HCT116 (cell line): ENCODE measurements at regions not wholly inside any gene's neighbourhood (a gene's known extent, or its start where the extent isn't known, plus 50 kb on each side); places are given as distances from the start of the nearest gene placed in this dataset.

Experiments
- ATAC-seq: fragments of 200-7000 bp; cut with Tn5 transposase; 2 replicates; pipeline ENCODE4 v1.9.1; 2020; ENCODE audit warnings: mild to moderate bottlenecking, moderate library complexity
- BruUV-seq: library from RNA; stranded (reverse); fragments of 400-500 nt; replicated peaks from 2 replicates; lab custom pipeline; 2021; lab: Mats Ljungman, UMichigan
- CTCF ChIA-PET: fragments of 300-600 bp; sonication (Branson Sonifier 250); formaldehyde crosslinking; loops from one replicate; lab custom pipeline; 2021; ENCODE audit warnings: antibody characterized with exemption; lab: Charles Lee
- POLR2A ChIA-PET: fragments of 300-600, 350-600 bp; sonication (Branson Sonifier 250); formaldehyde crosslinking; loops from one replicate; lab custom pipeline; 2021; ENCODE audit warnings: antibody characterized with exemption; lab: Charles Lee
- RAD21 ChIA-PET, 2 experiments: fragments of 300-600 bp; sonication (Branson Sonifier 250); formaldehyde crosslinking; loops; one replicate each; lab custom pipeline; 2023; ENCODE audit warnings: low total read pairs in 2 of 2; ENCODE audit not compliant: uncharacterized antibody in 2 of 2, unreplicated experiment in 2 of 2, low non-redundant PET in 1 of 2; lab: Charles Lee
- DNase-seq: peaks from one replicate; pipeline ENCODE4 v3.0.0-alpha.2; 2010; ENCODE audit warnings: low read depth, low spot score
- H2AFZ ChIP-seq: fragments of 200-600 bp; shearing (Covaris generic), sonication (generic); 2 replicates; pipeline ENCODE4 v1.6.1; 2017; ENCODE audit warnings: low read depth, mixed run types, mixed read lengths, antibody characterized with exemption, low read length; ENCODE audit not compliant: poor library complexity, severe bottlenecking
- H3K27ac ChIP-seq: 2 replicates; pipeline ENCODE4 v1.5.1; 2012; ENCODE audit warnings: low read depth, low read length
- H3K27me3 ChIP-seq: fragments of 200-600 bp; sonication (generic); 2 replicates; pipeline ENCODE4 v1.6.1; 2016; ENCODE audit warnings: mixed run types, low read length, mixed read lengths; ENCODE audit not compliant: insufficient read depth
- H3K36me3 ChIP-seq, 2 experiments: fragments of 200-500 bp in 1 of 2; fragments of 200-600 bp in 1 of 2; sonication (Bioruptor generic) in 1 of 2; sonication (generic) in 1 of 2; 2 replicates each; pipeline versions ENCODE4 v1.5.1 to v1.6.1; 2014 to 2016; ENCODE audit warnings: low read length in 2 of 2, inconsistent platforms in 1 of 2, mixed read lengths in 1 of 2, mixed run types in 1 of 2; ENCODE audit not compliant: insufficient read depth in 2 of 2, control insufficient read depth in 1 of 2
- H3K4me1 ChIP-seq, 2 experiments: fragments of 200-600 bp in 1 of 2; sonication (generic) in 1 of 2; 2 replicates each; pipeline versions ENCODE4 v1.5.1 to v1.6.1; 2012 to 2017; ENCODE audit warnings: low read length in 2 of 2, inconsistent platforms in 1 of 2, mild to moderate bottlenecking in 1 of 2, mixed read lengths in 1 of 2, mixed run types in 1 of 2, moderate library complexity in 1 of 2; ENCODE audit not compliant: insufficient read depth in 2 of 2, control insufficient read depth in 1 of 2
- H3K4me2 ChIP-seq: fragments of 200-600 bp; sonication (generic); 2 replicates; pipeline ENCODE4 v1.6.1; 2017; ENCODE audit warnings: mixed run types, low read length, mixed read lengths
- H3K4me3 ChIP-seq, 2 experiments: fragments of 200-600 bp in 1 of 2; sonication (generic) in 1 of 2; replicated peaks in 1 of 2; 2 replicates each; pipeline ENCODE4 v1.5.1; 2011 to 2016; ENCODE audit warnings: low read length in 2 of 2, control low read depth in 1 of 2, low read depth in 1 of 2, mild to moderate bottlenecking in 1 of 2, mixed read lengths in 1 of 2, mixed run types in 1 of 2
- H3K79me2 ChIP-seq: fragments of 200-600 bp; sonication (generic); 2 replicates; pipeline ENCODE4 v1.6.1; 2017; ENCODE audit warnings: mild to moderate bottlenecking, mixed run types, low read length, moderate library complexity, mixed read lengths; ENCODE audit not compliant: insufficient read depth
- H3K9ac ChIP-seq: fragments of 200-600 bp; sonication (generic); 2 replicates; pipeline ENCODE4 v1.6.1; 2016; ENCODE audit warnings: low read length, mixed read lengths
- H3K9me2 ChIP-seq: fragments of 200-600 bp; sonication (generic), shearing (Covaris generic); 2 replicates; pipeline ENCODE4 v1.6.1; 2017; ENCODE audit warnings: mixed run types, mild to moderate bottlenecking, moderate library complexity; ENCODE audit not compliant: insufficient read depth
- H3K9me3 ChIP-seq, 2 experiments: fragments of 200-500 bp in 1 of 2; fragments of 200-600 bp in 1 of 2; sonication (Bioruptor generic) in 1 of 2; sonication (generic) in 1 of 2; 2 replicates each; pipeline ENCODE4 v1.6.1; 2014 to 2017; ENCODE audit warnings: low read length in 2 of 2, mixed read lengths in 2 of 2, inconsistent platforms in 1 of 2, low read depth in 1 of 2, mild to moderate bottlenecking in 1 of 2, mixed run types in 1 of 2, moderate library complexity in 1 of 2; ENCODE audit not compliant: control insufficient read depth in 1 of 2, insufficient read depth in 1 of 2
- H4K20me1 ChIP-seq: fragments of 200-600 bp; sonication (generic), shearing (Covaris generic); 2 replicates; pipeline ENCODE4 v1.6.1; 2017; ENCODE audit warnings: mixed run types, mild to moderate bottlenecking, moderate library complexity; ENCODE audit not compliant: insufficient read depth
- CBX3 ChIP-seq: IDR thresholded peaks from 2 replicates; pipeline ENCODE4 v1.6.1; 2012; ENCODE audit warnings: low read depth
- CEBPB ChIP-seq: IDR thresholded peaks from 2 replicates; pipeline ENCODE4 v1.6.1; 2012; ENCODE audit warnings: low read depth
- EGR1 ChIP-seq: IDR thresholded peaks from 2 replicates; pipeline ENCODE4 v1.6.1; 2012; ENCODE audit warnings: low read depth
- ELF1 ChIP-seq: IDR thresholded peaks from 2 replicates; pipeline ENCODE4 v1.6.1; 2012; ENCODE audit warnings: low read depth, borderline replicate concordance
- EZH2phosphoT487 ChIP-seq: fragments of 200-600 bp; IDR thresholded peaks from 2 replicates; pipeline ENCODE4 v1.6.1; 2018; ENCODE audit warnings: antibody characterized with exemption, borderline replicate concordance
- JUND ChIP-seq: IDR thresholded peaks from 2 replicates; pipeline ENCODE4 v1.6.1; 2012
- POLR2A ChIP-seq: IDR thresholded peaks from 2 replicates; pipeline ENCODE4 v1.7.0; 2011; ENCODE audit warnings: borderline replicate concordance; ENCODE audit not compliant: insufficient read depth, insufficient read length; ENCODE audit errors: extremely low read depth
- POLR2AphosphoS5 ChIP-seq: IDR thresholded peaks from 2 replicates; pipeline ENCODE4 v1.6.1; 2011; ENCODE audit warnings: mild to moderate bottlenecking, low read depth, low read length, moderate library complexity
- RAD21 ChIP-seq: IDR thresholded peaks from 2 replicates; pipeline ENCODE4 v1.6.1; 2012; ENCODE audit warnings: low read depth, mild to moderate bottlenecking
- SP1 ChIP-seq: IDR thresholded peaks from 2 replicates; pipeline ENCODE4 v1.6.1; 2012; ENCODE audit warnings: low read depth
- SRF ChIP-seq: IDR thresholded peaks from 2 replicates; pipeline ENCODE4 v1.6.1; 2012; ENCODE audit warnings: low read depth
- intact Hi-C: fragments of 100-400 bp; cut with micrococcal nuclease; formaldehyde crosslinking; loops from 2 replicates; pipeline ENCODE4 v1.10.0; 2022
- TF ChIP-seq, protein P1 (sequence below): IDR thresholded peaks from 2 replicates; pipeline ENCODE4 v1.6.1; 2012
- TF ChIP-seq, protein P2 (sequence below), 3 experiments: fragments of 200-600 bp in 1 of 3; sonication (generic) in 1 of 3; IDR thresholded peaks in 2 of 3; conservative IDR thresholded peaks in 1 of 3; 2 replicates each; pipeline ENCODE4 v1.5.1; 2012 to 2017; ENCODE audit warnings: low read depth in 2 of 3, low read length in 2 of 3, antibody characterized with exemption in 1 of 3, borderline replicate concordance in 1 of 3, control low read depth in 1 of 3, mild to moderate bottlenecking in 1 of 3, mixed read lengths in 1 of 3, mixed run types in 1 of 3, moderate library complexity in 1 of 3; ENCODE audit not compliant: insufficient read depth in 1 of 3
- TF ChIP-seq, protein P3 (sequence below): IDR thresholded peaks from 2 replicates; pipeline ENCODE4 v1.6.1; 2011; ENCODE audit warnings: mild to moderate bottlenecking, low read length, moderate library complexity; ENCODE audit not compliant: insufficient replicate concordance; ENCODE audit errors: extremely low read depth

DNA sequence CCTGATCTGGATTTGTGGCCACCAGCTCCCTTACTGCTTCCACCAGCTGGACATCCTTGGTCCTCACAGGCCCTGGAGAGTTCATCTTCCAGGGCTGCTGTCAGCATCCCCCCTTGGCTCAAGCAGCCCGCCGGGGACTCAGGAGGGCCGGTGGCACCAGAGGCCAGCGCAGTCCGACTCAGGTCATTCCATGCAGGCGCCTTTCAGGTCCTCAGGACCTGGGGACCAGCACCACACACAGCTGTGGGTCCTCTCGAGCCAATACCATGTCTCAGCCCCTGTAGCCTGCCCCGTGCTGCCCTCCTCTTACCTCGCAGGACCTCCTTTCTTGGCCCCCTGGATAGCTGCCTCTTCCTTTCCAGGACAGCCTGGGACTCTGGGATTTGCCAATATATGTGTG lies 145.5 kb downstream of the BMS1 start:
- no peak overlapping the region for H3K4me3 ChIP-seq
- POLR2A ChIA-PET, result no interaction called here

More for the DNA sequence above, 145.5 kb downstream of the BMS1 start:
- H3K79me2 ChIP-seq, result no peaks in the 10 kb centered on the region
- no peaks in the 10 kb centered on the region for H4K20me1 ChIP-seq
- no peaks in the 10 kb centered on the region for H3K9me2 ChIP-seq
- H2AFZ ChIP-seq, result no peak overlapping the region
- CTCF ChIA-PET, result no interaction called here
- H3K36me3 ChIP-seq, result no peaks in the 10 kb centered on the region; a peak in 1 of 4 replicates
- RAD21 ChIA-PET, result no interaction called here
- no peak overlapping the region for H3K9ac ChIP-seq
- DNase-seq (no peak), ATAC-seq (no peak)
- peaks cover 6 to 7% of the 10 kb centered on the region in 2 experiments; a peak in 2 of 4 replicates for H3K4me1 ChIP-seq
- no peaks in the 10 kb centered on the region for H3K9me3 ChIP-seq
- TF ChIP-seq POLR2AphosphoS5 (no peak), CEBPB (no peak), POLR2A (no peak), RAD21 (no peak), SP1 (no peak), JUND (no peak), ELF1 (no peak), EZH2phosphoT487 (no peak), EGR1 (no peak), SRF (no peak), CBX3 (no peak)
- TF ChIP-seq, protein P1, sequence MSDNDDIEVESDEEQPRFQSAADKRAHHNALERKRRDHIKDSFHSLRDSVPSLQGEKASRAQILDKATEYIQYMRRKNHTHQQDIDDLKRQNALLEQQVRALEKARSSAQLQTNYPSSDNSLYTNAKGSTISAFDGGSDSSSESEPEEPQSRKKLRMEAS, result no peak
- TF ChIP-seq, protein P2, sequence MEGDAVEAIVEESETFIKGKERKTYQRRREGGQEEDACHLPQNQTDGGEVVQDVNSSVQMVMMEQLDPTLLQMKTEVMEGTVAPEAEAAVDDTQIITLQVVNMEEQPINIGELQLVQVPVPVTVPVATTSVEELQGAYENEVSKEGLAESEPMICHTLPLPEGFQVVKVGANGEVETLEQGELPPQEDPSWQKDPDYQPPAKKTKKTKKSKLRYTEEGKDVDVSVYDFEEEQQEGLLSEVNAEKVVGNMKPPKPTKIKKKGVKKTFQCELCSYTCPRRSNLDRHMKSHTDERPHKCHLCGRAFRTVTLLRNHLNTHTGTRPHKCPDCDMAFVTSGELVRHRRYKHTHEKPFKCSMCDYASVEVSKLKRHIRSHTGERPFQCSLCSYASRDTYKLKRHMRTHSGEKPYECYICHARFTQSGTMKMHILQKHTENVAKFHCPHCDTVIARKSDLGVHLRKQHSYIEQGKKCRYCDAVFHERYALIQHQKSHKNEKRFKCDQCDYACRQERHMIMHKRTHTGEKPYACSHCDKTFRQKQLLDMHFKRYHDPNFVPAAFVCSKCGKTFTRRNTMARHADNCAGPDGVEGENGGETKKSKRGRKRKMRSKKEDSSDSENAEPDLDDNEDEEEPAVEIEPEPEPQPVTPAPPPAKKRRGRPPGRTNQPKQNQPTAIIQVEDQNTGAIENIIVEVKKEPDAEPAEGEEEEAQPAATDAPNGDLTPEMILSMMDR (IDR thresholded peaks at IDR 0.05 in 2 of 3, conservative IDR thresholded peaks at IDR 0.05 in 1 of 3; ENCODE audit: borderline replicate concordance in 1 of 3, insufficient read depth in 1 of 3, low read depth in 2 of 3, low read length in 2 of 3), result no peak
- TF ChIP-seq, protein P3, sequence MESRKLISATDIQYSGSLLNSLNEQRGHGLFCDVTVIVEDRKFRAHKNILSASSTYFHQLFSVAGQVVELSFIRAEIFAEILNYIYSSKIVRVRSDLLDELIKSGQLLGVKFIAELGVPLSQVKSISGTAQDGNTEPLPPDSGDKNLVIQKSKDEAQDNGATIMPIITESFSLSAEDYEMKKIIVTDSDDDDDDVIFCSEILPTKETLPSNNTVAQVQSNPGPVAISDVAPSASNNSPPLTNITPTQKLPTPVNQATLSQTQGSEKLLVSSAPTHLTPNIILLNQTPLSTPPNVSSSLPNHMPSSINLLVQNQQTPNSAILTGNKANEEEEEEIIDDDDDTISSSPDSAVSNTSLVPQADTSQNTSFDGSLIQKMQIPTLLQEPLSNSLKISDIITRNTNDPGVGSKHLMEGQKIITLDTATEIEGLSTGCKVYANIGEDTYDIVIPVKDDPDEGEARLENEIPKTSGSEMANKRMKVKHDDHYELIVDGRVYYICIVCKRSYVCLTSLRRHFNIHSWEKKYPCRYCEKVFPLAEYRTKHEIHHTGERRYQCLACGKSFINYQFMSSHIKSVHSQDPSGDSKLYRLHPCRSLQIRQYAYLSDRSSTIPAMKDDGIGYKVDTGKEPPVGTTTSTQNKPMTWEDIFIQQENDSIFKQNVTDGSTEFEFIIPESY, result no peak
- no peaks in the 10 kb centered on the region for H3K27me3 ChIP-seq
- no TSS peak for BruUV-seq
- no peak overlapping the region for H3K27ac ChIP-seq
- intact Hi-C loops, result no loop called here
- H3K4me2 ChIP-seq, result no peak overlapping the region
